Stimulated activated CD4-positive, alpha-beta T cell treated with anti-CD3 and anti-CD28 coated beads, Interleukin-12 subunit alpha, Interleukin-12 subunit beta, amount 100 ng/mL, for 4 hours (primary cell): ENCODE measurements at regions not wholly inside any gene's neighbourhood (a gene's known extent, or its start where the extent isn't known, plus 50 kb on each side); places are given as distances from the start of the nearest gene placed in this dataset.

ENCODE experiments used
- DNase-seq: peaks from one replicate; pipeline ENCODE4 v3.0.0-alpha.2; 2020

DNA sequence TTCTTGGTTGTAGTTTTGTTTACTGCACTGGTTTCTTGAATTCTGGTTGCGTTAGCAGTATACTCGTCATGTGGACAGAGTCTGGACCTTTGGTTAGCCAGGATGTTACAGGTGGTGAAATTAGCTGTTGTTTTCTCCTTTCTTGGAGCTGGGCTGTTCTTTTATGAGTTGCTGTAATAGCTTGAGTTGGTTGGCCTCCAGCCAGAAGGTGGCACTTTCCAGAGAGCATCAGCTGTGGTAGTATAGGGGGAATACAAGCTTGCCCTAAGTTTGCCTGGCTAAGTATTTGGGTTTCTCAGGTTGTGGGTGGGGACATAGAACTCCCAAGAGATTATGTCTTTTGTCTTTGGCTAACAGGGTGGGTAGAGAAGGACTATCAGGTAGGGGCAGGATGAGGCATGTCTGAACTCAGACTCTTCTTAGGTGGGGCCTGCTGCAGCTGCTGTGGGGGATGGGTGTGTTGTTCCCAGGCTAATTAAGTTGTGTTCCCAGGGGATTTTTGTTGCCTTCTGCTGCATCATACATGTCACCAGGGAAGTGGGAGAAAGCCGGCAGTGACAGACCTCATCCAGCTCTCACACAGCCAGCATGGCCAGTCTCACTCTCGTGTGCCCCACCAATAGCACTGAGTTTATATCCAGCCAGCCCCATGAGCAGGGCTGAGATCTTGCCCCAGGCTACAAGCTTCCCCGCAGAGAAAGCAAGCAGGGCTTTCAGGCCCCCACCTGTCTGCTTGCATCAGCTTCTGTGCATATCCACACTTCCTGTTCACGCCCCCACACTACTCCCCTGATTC lies 246.7 kb upstream of the TPK1 start:
- no peak for DNase-seq

DNA sequence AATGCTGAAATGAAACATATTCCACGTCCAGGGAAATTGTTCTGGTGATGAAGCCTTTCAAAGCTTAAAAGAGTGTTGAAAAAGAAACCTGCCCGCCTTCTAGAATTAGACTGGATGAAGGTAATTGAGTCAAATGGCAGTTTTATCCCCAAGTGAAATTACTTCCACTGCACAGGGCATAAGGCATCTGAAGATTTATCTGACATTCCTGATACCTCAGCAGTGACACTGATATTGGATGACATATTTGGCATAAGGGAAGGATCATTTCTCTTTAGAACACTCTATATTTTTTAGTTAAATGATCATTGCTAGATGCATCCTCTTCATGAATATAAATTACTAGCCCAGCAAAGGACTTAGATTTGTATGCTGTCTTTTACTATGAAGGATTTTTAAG lies 229.6 kb upstream of the TPK1 start:
- DNase-seq = no peak

DNA sequence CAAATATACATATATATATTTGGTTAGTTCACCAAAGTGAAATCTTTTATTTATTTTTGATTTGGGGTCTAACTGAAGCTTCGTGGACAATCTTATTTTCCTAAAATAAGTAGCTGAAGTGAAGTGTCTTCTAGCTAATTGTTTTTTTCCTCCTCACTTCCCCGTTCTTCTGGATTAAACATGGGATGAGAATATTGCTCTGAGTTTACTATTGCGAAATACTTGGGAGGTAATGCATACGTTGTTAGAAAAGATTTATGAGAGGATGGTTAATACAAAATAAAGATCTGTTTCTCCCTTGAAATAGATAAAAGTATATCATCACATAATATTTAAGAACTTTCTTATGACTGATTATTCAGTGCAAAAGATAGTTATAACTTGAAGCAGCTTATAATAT lies 228.3 kb upstream of the TPK1 start:
- no peak for DNase-seq

DNA sequence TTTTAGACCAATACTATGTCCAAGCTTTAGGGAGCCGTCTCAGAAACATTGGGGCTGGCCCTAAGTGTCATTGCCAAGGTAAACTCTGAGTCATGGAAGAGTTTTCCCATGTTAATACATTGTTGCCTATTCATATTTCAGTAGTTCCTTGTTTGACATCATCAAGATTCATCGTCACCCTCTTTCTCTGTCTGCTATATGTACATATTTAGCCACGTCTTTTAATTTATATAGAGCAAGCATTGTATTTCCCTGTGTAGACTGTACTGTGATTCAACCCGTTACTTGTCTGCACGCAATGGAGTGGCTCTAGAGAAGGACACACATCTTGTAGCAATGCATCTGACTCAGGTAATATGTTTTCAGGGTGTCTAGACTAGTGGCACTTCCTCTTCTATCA lies 217.9 kb upstream of the TPK1 start:
- no peak for DNase-seq

DNA sequence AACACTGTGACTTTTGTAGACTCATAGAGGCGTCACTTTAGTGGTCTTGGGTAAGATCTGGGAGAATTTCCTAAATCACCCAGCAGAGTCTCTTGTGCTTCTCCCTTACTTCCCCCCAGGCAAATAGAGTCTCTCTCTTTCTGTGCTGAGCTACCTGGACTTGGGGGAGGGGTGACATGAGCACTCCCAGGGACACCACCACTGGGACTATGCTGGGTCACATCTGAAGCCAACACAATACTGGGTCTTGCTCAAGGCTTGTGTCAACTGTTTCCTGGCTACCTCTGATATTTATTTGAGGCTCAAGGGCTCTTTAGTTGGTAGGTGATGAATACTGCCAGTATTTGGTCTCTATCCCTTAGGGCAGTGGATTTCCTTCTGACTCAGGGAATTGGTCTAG lies 214.6 kb upstream of the TPK1 start:
- DNase-seq = no peak

DNA sequence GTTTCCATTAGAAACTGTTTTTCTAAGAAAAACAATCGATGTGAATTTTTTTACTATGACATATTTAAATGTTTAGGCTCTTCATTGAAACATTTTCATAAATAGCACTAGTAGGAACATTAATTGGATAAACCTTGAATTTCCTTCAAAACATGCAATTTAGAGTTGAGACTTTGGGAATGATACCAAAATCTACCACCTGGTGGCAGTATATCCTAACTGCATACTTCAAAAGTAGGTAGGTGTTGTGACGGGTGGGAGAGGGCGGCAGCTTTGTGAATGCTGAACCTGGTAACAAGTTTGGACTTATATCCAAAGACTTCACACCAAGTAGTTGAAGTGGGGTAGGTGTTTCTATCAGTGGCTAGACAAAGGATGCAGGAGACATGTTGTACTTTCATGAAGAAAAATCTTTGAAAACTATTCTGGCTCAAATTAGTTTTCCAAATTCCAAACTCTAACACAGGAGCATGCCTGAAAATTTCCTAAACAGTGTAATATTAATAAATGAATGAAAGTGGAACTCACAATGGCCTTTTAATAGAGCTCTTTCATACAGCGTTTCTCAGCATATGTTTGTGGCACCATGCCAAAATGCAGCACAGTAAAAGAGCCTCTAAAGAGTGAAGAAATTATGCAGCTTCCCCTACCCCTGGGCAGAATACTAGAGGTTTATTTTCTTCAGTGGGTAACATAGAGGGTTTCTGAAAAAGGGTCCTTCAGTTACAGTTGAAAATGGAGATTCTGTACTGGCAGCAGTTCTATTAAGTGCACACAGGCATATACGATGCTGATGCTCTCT lies 201.0 kb upstream of the TPK1 start:
- peak; percentile 12 for DNase-seq

DNA sequence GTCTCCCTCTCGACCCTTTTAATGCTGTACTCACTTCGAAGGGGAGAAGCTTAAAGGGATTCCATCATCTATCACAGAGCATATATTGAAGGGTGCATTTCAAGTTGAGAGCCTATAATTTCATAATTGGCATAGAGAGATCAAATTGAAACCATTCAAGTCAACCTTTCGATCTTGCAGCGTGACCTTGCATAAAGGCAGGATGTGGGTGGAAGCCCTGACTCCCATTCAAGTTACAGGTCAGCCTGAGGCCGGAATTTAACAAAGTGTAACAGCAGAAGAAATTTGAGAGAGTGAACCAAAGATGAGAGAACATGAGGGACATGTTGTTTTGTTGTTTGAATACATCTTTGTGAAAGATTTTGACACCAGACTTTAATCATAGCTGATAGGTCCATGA lies 195.3 kb upstream of the TPK1 start:
- DNase-seq = no peak

DNA sequence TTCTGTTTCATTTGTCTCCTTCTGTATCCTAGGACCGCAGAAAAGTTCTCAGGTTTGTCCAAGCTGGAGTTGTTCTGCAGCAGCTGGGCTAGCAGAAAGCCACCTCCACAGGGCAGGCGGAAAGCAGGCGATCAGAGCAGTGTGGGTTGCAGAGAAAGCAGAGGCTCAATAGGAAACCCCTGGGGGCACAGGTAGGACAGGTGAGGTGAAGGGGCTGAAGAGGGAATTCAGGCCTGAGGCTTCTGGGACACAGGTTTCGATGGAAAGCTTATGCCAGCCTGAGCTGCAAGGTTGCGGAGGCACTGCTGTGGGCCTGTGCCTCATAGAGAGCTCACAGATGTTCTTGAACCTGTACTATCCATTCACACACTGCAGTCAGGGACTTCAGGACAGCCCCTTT lies 194.9 kb upstream of the TPK1 start:
- no peak for DNase-seq

DNA sequence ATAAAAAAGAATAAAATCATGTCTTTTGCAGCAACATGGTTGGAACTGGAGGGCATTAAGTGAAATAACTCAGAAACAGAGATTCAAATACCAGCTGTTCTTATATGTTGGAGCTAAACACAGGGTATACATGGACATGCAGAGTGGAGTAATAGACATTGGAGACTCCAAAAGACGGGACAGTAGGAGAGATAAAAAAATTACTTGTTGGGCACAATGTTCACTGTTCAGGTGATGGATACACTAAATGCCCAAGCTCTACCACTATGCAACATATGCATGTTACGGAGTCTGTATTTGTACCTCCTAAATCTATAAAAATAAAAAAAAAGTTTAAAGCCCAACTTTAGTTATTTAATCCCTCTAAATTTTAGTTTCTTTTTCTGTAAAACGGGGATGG lies 184.6 kb upstream of the TPK1 start:
- DNase-seq = no peak

DNA sequence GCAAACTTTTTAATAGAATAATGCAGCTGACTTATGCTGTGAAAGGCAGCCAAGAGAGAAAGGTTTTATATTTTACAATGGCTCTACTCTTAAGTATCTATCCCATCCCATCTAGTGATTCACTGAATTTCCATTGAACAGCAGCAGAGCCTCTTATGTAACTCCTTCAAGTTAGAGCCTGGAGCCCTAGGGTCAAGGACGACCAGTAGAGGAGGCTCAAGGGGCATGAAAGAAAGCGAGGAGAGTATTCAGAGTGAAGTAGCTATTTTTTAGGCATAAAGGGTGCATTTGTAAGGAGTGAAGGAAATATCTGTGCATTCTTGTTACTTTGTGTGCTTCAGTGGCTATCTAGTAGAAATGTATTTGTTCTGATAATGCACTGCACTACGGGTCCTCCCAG lies 180.2 kb upstream of the TPK1 start:
- DNase-seq = no peak

DNA sequence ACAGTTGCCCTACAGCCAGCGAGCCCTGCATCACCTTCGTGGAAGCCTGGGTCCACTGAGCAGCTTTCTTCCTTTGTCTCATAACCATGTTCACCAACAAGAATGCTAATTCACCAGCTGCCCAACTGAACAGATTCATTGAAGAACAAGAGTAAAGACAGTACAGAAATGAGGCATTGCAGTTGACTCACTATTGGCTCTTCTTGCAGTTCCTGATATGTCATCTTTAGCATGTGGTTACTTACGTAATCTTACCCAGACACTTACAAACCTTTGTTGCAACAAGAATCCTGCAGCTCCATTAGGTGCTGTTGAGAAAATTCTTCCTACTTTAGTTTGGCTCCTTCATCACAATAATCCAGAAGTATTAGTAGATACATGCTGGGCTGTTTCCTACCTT lies 174.0 kb upstream of the TPK1 start:
- DNase-seq = no peak

DNA sequence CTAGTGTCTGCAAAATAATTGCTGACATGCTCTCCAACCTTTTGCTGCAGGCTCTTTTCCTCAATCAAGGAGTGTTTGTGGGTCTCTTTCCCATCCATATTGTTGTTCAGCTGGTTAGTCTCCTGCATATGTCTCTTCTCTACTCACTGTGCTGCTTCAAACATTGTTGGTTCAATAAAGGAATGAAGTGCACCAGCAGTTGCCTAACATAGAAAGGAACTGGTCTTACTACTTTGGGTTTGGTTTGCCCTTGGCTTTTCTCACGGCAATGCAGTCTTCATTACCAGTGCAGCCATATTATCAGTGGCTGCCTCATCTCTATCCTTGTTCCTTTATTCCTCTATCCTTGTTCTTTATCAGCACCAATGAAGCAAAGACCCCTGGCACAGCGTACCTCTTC lies 169.7 kb upstream of the TPK1 start:
- no peak for DNase-seq

DNA sequence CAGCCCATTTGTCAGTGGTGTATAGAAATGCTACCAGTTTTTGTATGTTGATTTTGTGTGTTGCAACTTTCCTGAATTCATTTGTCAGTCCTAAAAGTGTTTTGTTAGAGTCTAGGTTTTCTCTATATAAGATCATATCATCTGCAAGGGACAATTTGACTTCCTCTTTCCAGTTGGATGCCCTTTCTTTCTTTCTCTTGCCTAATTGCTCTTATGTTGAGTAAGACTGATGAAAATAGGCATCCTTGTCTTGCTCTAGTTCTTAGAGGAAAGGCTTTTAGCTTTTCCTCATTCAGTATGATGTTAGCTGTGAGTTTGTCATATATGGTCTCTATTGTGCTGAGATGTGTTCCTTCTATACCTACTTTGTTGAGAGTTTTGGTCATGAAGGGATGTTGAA lies 161.7 kb upstream of the TPK1 start:
- DNase-seq = no peak

DNA sequence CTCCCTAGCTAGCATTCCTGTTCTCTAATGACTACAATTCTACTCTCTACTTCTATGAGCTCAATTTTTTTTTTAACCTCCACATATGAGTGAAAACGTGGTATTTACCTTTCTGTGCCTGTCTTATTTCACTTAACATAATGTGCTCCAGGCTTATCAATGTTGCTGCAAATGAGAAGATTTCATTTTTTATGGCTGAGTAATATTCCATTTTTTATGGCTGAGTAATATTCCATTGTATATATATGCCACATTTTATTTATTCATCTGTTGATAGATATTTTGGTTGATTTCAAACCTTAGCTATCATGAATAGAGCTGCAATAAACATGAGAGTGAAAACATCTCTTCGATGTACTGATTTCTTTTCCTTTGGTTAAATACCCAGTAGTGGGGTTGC lies 159.6 kb upstream of the TPK1 start:
- no peak for DNase-seq

DNA sequence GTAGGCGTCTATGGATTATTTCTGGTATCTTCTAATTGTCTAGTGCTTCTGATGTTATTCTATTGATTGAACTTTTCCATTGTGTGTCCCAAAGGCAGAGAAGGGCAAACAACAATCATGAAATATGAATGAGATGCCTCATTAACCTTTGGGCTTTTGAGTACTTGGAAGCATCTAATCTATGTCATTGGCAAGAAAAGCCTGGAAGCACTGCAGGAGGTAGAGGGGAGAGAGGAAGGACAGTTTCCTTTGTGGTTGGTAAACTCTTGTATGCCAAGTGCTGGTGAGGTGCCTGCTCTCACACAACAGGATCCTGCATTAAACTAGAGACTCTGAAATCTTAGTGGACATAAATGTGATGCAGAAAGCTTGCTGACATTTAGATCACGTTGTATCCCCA lies 155.2 kb upstream of the TPK1 start:
- no peak for DNase-seq

DNA sequence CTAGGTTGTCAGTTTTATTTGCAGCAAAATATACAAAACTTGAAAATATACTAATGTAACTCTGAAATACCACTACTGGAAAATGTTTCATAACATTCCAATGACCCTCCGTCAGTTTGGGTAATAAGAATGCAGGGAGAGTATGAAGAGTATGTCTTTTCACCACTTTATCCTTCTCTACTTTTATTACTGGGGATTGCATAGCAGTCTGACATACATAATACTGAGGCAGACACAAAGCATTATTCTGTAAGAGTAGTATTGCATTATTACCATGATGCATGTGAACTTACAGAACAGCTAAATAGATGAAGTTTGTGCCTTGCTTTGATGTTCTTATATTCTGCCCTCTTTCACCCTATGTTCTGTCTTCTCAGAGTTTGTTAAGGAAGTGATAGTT lies 151.8 kb upstream of the TPK1 start:
- DNase-seq = no peak

DNA sequence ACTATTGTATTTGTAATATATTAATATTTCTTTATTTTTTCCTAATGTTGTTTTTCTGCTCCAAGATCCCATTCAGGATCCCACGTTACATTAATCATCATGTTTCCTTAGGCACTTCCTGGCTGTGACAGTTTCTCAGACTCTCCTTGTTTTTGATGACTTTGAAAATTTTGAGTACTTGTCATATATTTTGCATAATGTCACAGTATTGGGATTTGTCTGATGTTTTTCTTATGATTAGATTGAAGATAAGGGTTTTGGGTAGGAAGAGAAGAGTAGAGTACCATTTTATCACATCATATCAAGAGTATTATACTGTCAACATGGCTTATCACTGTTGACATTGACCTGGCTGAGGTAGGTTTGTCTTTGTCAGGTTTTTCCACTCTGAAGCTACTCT lies 146.3 kb upstream of the TPK1 start:
- no peak for DNase-seq

DNA sequence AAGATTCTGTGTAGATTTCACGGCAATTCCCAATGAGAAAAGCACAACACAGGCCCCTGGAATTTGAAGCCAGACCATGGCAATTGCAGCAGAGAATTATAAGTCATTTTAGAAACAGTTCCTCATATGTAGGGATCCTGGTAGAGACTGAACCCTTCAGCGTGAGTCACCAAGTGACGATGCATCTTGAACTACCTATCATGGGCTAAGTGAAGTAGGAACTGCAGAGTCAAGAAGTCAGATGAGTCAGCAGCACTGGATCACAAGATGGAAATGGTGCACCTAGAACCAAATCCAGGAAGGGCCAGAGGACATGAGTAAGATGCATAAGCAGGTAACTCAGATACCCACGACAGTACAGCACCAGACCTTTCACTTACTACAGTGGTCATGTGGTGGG lies 140.0 kb upstream of the TPK1 start:
- DNase-seq = no peak

DNA sequence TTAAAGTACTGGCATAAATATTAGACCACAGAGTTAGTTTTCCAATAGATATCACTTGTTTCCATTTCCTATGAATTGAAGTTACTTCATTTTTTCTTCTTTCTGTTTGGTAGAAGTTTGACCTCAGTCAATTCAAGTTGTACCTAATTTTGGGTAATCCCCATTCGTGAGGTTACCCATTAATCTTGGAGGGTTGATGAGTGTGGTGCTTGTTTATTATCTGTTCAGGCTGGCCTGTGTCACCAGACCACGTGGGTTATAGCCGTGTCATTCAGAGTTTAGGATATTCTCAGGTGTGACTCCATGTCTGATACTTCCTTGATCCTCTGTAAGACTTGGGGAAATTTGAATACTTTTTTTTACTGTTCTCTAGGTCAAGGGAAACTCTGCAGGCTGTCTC lies 133.9 kb upstream of the TPK1 start:
- DNase-seq = no peak

DNA sequence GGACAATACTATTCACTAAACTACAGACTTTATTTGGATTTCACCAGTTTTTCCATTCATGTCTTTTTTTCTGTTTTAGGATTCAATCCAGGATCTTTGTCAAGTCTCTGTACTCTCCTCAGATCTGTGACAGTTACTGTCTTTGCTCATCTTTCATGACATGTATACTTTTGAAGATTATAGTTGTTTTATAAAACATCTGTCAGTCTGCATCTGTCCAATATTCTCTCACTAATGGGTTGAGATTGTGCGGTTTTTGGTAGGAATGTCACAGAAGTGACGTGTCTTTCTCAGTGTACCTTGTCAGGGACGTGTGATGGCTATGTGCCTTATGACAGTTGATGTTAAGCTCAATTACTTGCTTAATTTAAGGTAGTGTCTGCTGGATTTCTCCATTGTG lies 124.9 kb upstream of the TPK1 start:
- no peak for DNase-seq

DNA sequence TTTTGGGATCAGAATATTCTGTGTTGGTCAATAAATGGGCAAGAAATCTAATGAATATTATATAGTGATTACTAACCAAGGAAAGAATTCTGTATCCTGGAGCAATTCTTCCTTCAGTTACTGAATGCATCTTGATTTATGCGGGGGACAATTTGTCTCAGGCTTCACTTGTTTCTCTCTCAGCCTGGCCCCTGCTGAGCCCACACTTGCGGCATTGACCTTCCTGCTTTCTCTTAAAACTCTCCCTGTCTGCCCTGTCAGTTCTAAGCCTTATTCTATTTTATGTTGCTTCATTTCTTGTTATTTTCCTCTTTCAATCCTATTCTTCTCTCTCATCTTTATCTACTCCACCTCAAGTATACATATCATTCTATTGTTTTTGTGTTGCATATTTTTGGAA lies 122.1 kb upstream of the TPK1 start:
- DNase-seq = no peak

DNA sequence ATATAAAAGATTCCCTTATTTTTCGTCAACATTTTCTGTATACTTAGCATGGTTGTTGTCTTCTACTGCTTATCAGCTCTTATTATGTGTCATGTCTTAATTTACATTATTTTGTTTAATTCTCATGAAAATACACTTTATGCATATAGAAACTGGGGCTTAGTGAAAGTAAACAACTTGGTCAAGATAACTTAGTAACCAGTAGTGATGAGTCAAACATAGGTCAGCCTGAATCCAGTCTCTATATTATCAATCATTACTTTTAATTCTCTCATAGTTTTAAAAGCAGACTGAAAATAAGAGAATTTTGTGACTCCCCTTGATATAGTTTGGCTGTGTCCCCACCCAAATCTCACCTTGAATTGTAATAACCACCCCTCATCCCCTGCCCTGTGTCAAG lies 119.6 kb upstream of the TPK1 start:
- DNase-seq = no peak

DNA sequence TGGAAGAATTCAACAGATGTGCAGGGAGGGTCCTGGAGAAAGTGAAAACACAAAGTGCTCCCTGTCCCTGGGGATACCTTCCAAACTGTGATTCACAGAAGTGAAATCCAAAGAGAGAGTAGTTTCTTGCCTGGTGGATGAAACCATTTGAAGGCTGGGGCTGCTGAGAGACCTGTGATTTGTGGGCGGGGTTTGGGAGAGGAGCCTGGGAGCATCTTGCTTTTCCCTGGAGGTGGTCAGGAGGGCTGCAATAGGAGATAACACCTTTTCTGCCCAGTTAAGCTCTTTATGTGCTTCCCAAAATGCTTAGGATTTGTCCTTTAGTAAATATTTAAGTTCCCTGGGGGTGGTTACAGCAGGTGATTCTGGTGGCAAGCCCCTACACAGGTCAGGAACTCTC lies 105.3 kb upstream of the TPK1 start:
- no peak for DNase-seq

DNA sequence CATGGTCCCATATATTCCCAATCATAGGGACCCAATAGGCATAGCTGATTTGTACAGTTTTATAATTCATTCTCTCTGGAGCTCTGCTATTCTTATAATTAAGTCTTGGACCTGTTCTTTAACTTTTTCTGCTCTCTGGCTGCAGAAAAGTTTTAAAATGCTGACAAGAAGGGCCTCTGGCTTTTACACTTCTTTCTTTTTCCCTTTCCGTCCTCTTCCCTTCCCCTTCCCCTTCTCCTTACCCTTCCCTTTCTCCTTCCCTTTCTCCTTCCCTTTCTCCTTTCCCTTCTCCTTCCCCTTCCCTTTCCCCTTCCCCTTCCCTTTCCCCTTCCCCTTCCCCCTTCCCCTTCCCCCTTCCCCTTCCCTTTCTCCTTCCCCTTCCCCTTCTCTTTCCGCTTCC lies 101.3 kb upstream of the TPK1 start:
- DNase-seq = no peak

DNA sequence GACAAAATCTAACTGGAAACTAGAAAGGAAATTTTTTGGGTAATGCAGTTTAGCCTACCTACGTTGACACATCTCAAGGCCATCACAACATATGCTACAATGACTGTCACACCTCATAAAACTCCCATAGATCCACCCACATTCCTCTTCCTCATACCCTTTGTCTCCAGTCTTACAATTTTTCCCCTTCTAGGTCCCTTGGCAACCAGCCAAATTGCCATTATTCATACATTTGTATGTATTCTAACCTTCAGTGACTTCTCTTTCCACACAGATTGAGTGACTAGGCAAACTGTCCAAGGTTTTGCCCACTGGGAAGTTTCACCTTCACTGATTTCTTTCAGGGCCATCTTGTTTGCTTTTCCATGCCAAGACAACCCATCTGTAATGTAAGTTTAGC lies 100.5 kb upstream of the TPK1 start:
- DNase-seq = no peak
